H1 (cell line): ENCODE measurements at regions not wholly inside any gene's neighbourhood (a gene's known extent, or its start where the extent isn't known, plus 50 kb on each side); places are given as distances from the start of the nearest gene placed in this dataset.

Source experiments
- CTCF ChIA-PET: fragments of 300-600 bp; sonication (Branson Sonifier 250); formaldehyde crosslinking; loops from one replicate; lab custom pipeline; 2021; ENCODE audit not compliant: partially characterized antibody; lab: Charles Lee
- POLR2A ChIA-PET: fragments of 300-600 bp; sonication (Branson Sonifier 250); formaldehyde crosslinking; loops from one replicate; lab custom pipeline; 2021; ENCODE audit warnings: inconsistent platforms; ENCODE audit not compliant: partially characterized antibody; lab: Charles Lee
- DNase-seq, 2 experiments: peaks; one replicate each; pipeline versions ENCODE4 v3.0.0 to v3.0.0-alpha.2; 2010 to 2022; ENCODE audit warnings: low spot score in 2 of 2, low read depth in 1 of 2, mixed read lengths in 1 of 2
- FAIRE-seq: peaks from 2 replicates; lab custom pipeline; 2011; peaks lifted over from hg19 to GRCh38; lab: Jason Lieb, UNC
- H2AFZ ChIP-seq: 2 replicates; pipeline ENCODE4 v1.8.1; 2012; ENCODE audit warnings: low read length, inconsistent platforms
- H2AK5ac ChIP-seq: 2 replicates; pipeline ENCODE4 v1.6.1; 2013; ENCODE audit warnings: low read depth, low read length
- H2BK120ac ChIP-seq: replicated peaks from 2 replicates; pipeline ENCODE3; 2013; ENCODE audit warnings: low read depth, low read length, inconsistent platforms
- H2BK12ac ChIP-seq: 2 replicates; pipeline ENCODE4 v1.6.1; 2013; ENCODE audit warnings: low read depth, low read length
- H2BK15ac ChIP-seq: 2 replicates; pipeline ENCODE4 v1.6.1; 2013; ENCODE audit warnings: low read length
- H2BK20ac ChIP-seq: 2 replicates; pipeline ENCODE4 v1.6.1; 2013; ENCODE audit warnings: low read length
- H2BK5ac ChIP-seq: 2 replicates; pipeline ENCODE4 v1.6.1; 2013; ENCODE audit warnings: low read depth, low read length
- H3K14ac ChIP-seq: 2 replicates; pipeline ENCODE4 v1.6.1; 2013; ENCODE audit warnings: inconsistent platforms; ENCODE audit not compliant: insufficient read length
- H3K18ac ChIP-seq: 2 replicates; pipeline ENCODE4 v1.6.1; 2013; ENCODE audit warnings: low read length; ENCODE audit errors: extremely low read depth
- H3K23ac ChIP-seq: 2 replicates; pipeline ENCODE4 v1.6.1; 2013; ENCODE audit warnings: inconsistent platforms; ENCODE audit not compliant: insufficient read length
- H3K23me2 ChIP-seq: 2 replicates; pipeline ENCODE4 v1.6.1; 2013; ENCODE audit warnings: low read depth, low read length
- H3K27ac ChIP-seq: 2 replicates; pipeline ENCODE4 v1.6.1; 2011; ENCODE audit warnings: low read depth, low read length, inconsistent platforms
- H3K27me3 ChIP-seq, 4 experiments: replicated peaks in 1 of 4; 1 replicate in 1 of 4; 2 replicates in 3 of 4; pipeline versions ENCODE4 v1.6.1 to v1.8.1; 2011 to 2013; ENCODE audit warnings: low read length in 3 of 4, mild to moderate bottlenecking in 3 of 4, inconsistent platforms in 2 of 4, mixed read lengths in 2 of 4, moderate library complexity in 1 of 4; ENCODE audit not compliant: control insufficient read depth in 3 of 4, insufficient read depth in 3 of 4; ENCODE audit errors: extremely low read depth in 1 of 4
- H3K36me3 ChIP-seq, 4 experiments: 2 replicates each; pipeline versions ENCODE4 v1.6.1 to v1.8.1; 2011 to 2013; ENCODE audit warnings: mild to moderate bottlenecking in 4 of 4, low read length in 3 of 4, moderate library complexity in 2 of 4, control low read depth in 1 of 4, inconsistent platforms in 1 of 4; ENCODE audit not compliant: insufficient read depth in 4 of 4, control insufficient read depth in 2 of 4
- H3K4ac ChIP-seq: replicated peaks from 2 replicates; pipeline ENCODE3; 2013; ENCODE audit warnings: low read length, low read depth, mixed read lengths, inconsistent platforms; ENCODE audit not compliant: insufficient read length
- H3K4me1 ChIP-seq, 4 experiments: replicated peaks in 1 of 4; 1 replicate in 1 of 4; 2 replicates in 3 of 4; pipeline versions ENCODE4 v1.6.1 to v1.8.1; 2011 to 2013; ENCODE audit warnings: low read length in 3 of 4, inconsistent platforms in 2 of 4, mixed read lengths in 1 of 4; ENCODE audit not compliant: insufficient read depth in 4 of 4, control insufficient read depth in 3 of 4
- H3K4me2 ChIP-seq, 2 experiments: 2 replicates each; pipeline versions ENCODE4 v1.6.1 to v1.8.1; 2011 to 2013; ENCODE audit warnings: low read depth in 2 of 2, low read length in 2 of 2, control low read depth in 1 of 2, inconsistent platforms in 1 of 2, mild to moderate bottlenecking in 1 of 2; ENCODE audit not compliant: insufficient read depth in 1 of 2
- H3K4me3 ChIP-seq, 4 experiments: fragments of 200-600, 300-600 bp in 1 of 4; sonication (generic), shearing (Covaris generic), sonication (Bioruptor Twin) in 1 of 4; 2 replicates each; pipeline versions ENCODE4 v1.5.1 to v1.8.1; 2011 to 2016; ENCODE audit warnings: low read length in 4 of 4, low read depth in 3 of 4, control low read depth in 2 of 4, inconsistent platforms in 2 of 4, mild to moderate bottlenecking in 2 of 4, mixed read lengths in 1 of 4, moderate library complexity in 1 of 4; ENCODE audit not compliant: insufficient read depth in 2 of 4; ENCODE audit errors: extremely low read depth in 1 of 4
- H3K56ac ChIP-seq: replicated peaks from 2 replicates; pipeline ENCODE3; 2013; ENCODE audit warnings: low read depth, mild to moderate bottlenecking, mixed read lengths, low read length, inconsistent platforms; ENCODE audit not compliant: insufficient read length
- H3K79me1 ChIP-seq: 2 replicates; pipeline ENCODE4 v1.6.1; 2013; ENCODE audit warnings: low read depth, low read length, control low read depth
- H3K79me2 ChIP-seq, 2 experiments: 2 replicates each; pipeline versions ENCODE4 v1.6.1 to v1.8.1; 2012 to 2013; ENCODE audit warnings: low read length in 2 of 2, mild to moderate bottlenecking in 2 of 2, inconsistent platforms in 1 of 2; ENCODE audit not compliant: insufficient read depth in 2 of 2, control insufficient read depth in 1 of 2
- H3K9ac ChIP-seq, 4 experiments: replicated peaks in 1 of 4; 1 replicate in 1 of 4; 2 replicates in 3 of 4; pipeline versions ENCODE4 v1.6.1 to v1.8.1; 2011 to 2013; ENCODE audit warnings: low read depth in 3 of 4, low read length in 3 of 4, control low read depth in 2 of 4, mild to moderate bottlenecking in 2 of 4, moderate library complexity in 2 of 4, inconsistent platforms in 1 of 4; ENCODE audit errors: extremely low read depth in 1 of 4
- H3K9me3 ChIP-seq, 2 experiments: 2 replicates each; pipeline versions ENCODE4 v1.6.1 to v1.8.1; 2012 to 2013; ENCODE audit warnings: mild to moderate bottlenecking in 2 of 2, moderate library complexity in 2 of 2, control low read depth in 1 of 2, inconsistent platforms in 1 of 2, low read depth in 1 of 2, low read length in 1 of 2, mixed read lengths in 1 of 2; ENCODE audit not compliant: insufficient read depth in 2 of 2
- H4K20me1 ChIP-seq, 2 experiments: replicated peaks in 1 of 2; 2 replicates each; pipeline versions ENCODE3 to v1.8.1; 2011 to 2013; ENCODE audit warnings: inconsistent platforms in 2 of 2, low read length in 2 of 2, mild to moderate bottlenecking in 1 of 2; ENCODE audit not compliant: insufficient read depth in 2 of 2, control insufficient read depth in 1 of 2
- H4K5ac ChIP-seq: 2 replicates; pipeline ENCODE4 v1.6.1; 2013; ENCODE audit warnings: low read length, low read depth, mixed read lengths, inconsistent platforms; ENCODE audit not compliant: insufficient read length
- H4K8ac ChIP-seq: 2 replicates; pipeline ENCODE4 v1.8.0; 2013; ENCODE audit warnings: mild to moderate bottlenecking, moderate library complexity, low read length, inconsistent platforms; ENCODE audit not compliant: insufficient read depth; ENCODE audit errors: extremely low read depth
- H4K91ac ChIP-seq: replicated peaks from 2 replicates; pipeline ENCODE3; 2013; ENCODE audit warnings: low read length, mixed read lengths, inconsistent platforms; ENCODE audit not compliant: insufficient read length
- BACH1 ChIP-seq: IDR thresholded peaks from 2 replicates; pipeline ENCODE4 v1.6.1; 2012; ENCODE audit warnings: low read length, improper control_type of control experiment
- CEBPB ChIP-seq: IDR thresholded peaks from 2 replicates; pipeline ENCODE4 v1.6.1; 2012; ENCODE audit warnings: low read depth, low read length
- GABPA ChIP-seq: IDR thresholded peaks from 2 replicates; pipeline ENCODE4 v1.6.1; 2011; ENCODE audit warnings: mild to moderate bottlenecking, low read length, moderate library complexity, borderline replicate concordance; ENCODE audit not compliant: insufficient read depth
- KDM1A ChIP-seq: fragments of 200-600, 300-600 bp; sonication (generic); IDR thresholded peaks from 2 replicates; pipeline ENCODE4 v1.7.1; 2016; ENCODE audit warnings: mild to moderate bottlenecking, low read length, borderline replicate concordance
- POLR2AphosphoS5 ChIP-seq: IDR thresholded peaks from 2 replicates; pipeline ENCODE4 v1.6.1; 2011; ENCODE audit warnings: low read depth, low read length
- POU5F1 ChIP-seq: IDR thresholded peaks from 2 replicates; pipeline ENCODE4 v1.6.1; 2011; ENCODE audit warnings: low read depth, mild to moderate bottlenecking, low read length, moderate library complexity
- SAP30 ChIP-seq: fragments of 300-600 bp; sonication (generic); IDR thresholded peaks from 2 replicates; pipeline ENCODE4 v1.7.1; 2012; ENCODE audit warnings: low read length, moderate library complexity, mild to moderate bottlenecking, inconsistent platforms; ENCODE audit not compliant: insufficient read depth, insufficient replicate concordance
- TCF12 ChIP-seq: IDR thresholded peaks from 2 replicates; pipeline ENCODE4 v1.6.1; 2011; ENCODE audit warnings: low read depth, mild to moderate bottlenecking, low read length
- WGBS, 2 experiments: shearing (Covaris generic) in 1 of 2; methylation state at CpG; one replicate each; pipeline versions ENCODE4 v1.1.6 to v1.1.7; 2013 to 2015; ENCODE audit warnings: low lambda C conversion rate in 2 of 2, mixed read lengths in 2 of 2, inconsistent platforms in 1 of 2, low coverage in 1 of 2, missing lambda C conversion rate in 1 of 2; ENCODE audit not compliant: insufficient replicate concordance in 2 of 2, insufficient coverage in 1 of 2, insufficient read length in 1 of 2; ENCODE audit errors: extremely low coverage in 1 of 2, missing lambda C conversion rate in 1 of 2; 5-methylcytosine and 5-hydroxymethylcytosine counted together
- TF ChIP-seq, protein P1 (sequence below), 3 experiments: IDR thresholded peaks; 1 replicate in 2 of 3; 2 replicates in 1 of 3; pipeline versions ENCODE4 v1.5.1 to v1.6.1; 2011; ENCODE audit warnings: low read length in 3 of 3, mild to moderate bottlenecking in 3 of 3, inconsistent platforms in 2 of 3, low read depth in 1 of 3, moderate library complexity in 1 of 3; ENCODE audit not compliant: insufficient read depth in 1 of 3; ENCODE audit errors: control extremely low read depth in 1 of 3
- TF ChIP-seq, protein P2 (sequence below): IDR thresholded peaks from 2 replicates; pipeline ENCODE4 v1.6.1; 2011; ENCODE audit warnings: low read depth, mild to moderate bottlenecking, low read length; ENCODE audit not compliant: insufficient read depth

DNA sequence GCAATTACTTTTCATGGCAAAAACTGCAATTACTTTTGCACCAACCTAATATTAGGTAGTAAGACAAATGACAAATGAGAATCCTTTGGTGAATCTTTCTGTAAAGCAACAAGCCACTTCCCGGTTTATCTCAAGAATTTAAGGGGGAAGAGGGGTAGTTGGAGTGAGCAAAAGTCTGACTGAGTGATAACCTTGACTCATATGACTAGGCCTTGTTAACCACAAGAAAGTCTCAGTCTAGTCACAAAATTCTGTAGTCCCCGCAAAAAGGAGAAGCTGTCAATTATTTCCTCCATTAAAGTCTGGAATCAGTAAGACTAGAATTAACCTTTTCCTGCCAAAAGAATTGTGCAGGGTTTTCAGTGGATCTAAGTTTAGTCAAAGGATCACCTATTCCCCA, 72.2 kb upstream of the GNAO1 start:
- Histone ChIP-seq H3K56ac (no peak overlapping the region), H3K4me3 (no peak overlapping the region), H3K4me2 (no peak overlapping the region), H2AK5ac (no peak overlapping the region), H3K79me1 (no peaks in the 10 kb centered on the region), H3K36me3 (no peaks in the 10 kb centered on the region), H3K27me3 (no peaks in the 10 kb centered on the region), H2BK20ac (no peak overlapping the region), H4K20me1 (no peaks in the 10 kb centered on the region), H3K23ac (no peak overlapping the region), H3K9me3 (no peaks in the 10 kb centered on the region), H3K79me2 (no peaks in the 10 kb centered on the region), H2BK15ac (no peak overlapping the region), H3K14ac (no peak overlapping the region), H3K27ac (no peak overlapping the region), H2BK12ac (no peak overlapping the region), H3K4ac (no peak overlapping the region), H4K91ac (no peak overlapping the region), H3K23me2 (0 out of 2 replicates have a peak, but pooled peaks cover 1% of the 10 kb centered on the region), H3K9ac (no peak overlapping the region), H3K18ac (no peak overlapping the region), H2BK5ac (no peak overlapping the region), H2AFZ (no peak overlapping the region), H4K8ac (no peak overlapping the region), H4K5ac (no peak overlapping the region), H3K4me1 (peaks cover 2 to 10% (median 4%) of the 10 kb centered on the region in 4 experiments; a peak in 6 of 7 replicates), H2BK120ac (no peak overlapping the region)
- WGBS, 2 experiments = 92% methylated on average over 2 of the region's 2 CpGs; no CpG with 5 or more reads in 1 of the 2 experiments
- DNase-seq = no peak
- POLR2A ChIA-PET = no interaction called here
- CTCF ChIA-PET = interaction anchor here (0.9 kb wide), 1 partner anchor 84 kb away, joined by 5 read pairs; no protein-coding TSS in a partner anchor
- FAIRE-seq = no peak
- no peak for TF ChIP-seq POLR2AphosphoS5
- TF ChIP-seq KDM1A = no peak
- TF ChIP-seq, protein P1, sequence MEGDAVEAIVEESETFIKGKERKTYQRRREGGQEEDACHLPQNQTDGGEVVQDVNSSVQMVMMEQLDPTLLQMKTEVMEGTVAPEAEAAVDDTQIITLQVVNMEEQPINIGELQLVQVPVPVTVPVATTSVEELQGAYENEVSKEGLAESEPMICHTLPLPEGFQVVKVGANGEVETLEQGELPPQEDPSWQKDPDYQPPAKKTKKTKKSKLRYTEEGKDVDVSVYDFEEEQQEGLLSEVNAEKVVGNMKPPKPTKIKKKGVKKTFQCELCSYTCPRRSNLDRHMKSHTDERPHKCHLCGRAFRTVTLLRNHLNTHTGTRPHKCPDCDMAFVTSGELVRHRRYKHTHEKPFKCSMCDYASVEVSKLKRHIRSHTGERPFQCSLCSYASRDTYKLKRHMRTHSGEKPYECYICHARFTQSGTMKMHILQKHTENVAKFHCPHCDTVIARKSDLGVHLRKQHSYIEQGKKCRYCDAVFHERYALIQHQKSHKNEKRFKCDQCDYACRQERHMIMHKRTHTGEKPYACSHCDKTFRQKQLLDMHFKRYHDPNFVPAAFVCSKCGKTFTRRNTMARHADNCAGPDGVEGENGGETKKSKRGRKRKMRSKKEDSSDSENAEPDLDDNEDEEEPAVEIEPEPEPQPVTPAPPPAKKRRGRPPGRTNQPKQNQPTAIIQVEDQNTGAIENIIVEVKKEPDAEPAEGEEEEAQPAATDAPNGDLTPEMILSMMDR (IDR thresholded peaks at IDR 0.05; ENCODE audit: control extremely low read depth in 1 of 3, insufficient read depth in 1 of 3, low read depth in 1 of 3, low read length in 3 of 3) = no peak
- TF ChIP-seq CEBPB = no peak
- TF ChIP-seq, protein P2, sequence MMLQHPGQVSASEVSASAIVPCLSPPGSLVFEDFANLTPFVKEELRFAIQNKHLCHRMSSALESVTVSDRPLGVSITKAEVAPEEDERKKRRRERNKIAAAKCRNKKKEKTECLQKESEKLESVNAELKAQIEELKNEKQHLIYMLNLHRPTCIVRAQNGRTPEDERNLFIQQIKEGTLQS = no peak
- no peak for TF ChIP-seq TCF12
- TF ChIP-seq SAP30 = no peak
- no peak for TF ChIP-seq BACH1
- no peak for TF ChIP-seq GABPA
- TF ChIP-seq POU5F1 = no peak
